ENCODE measurements at regions not wholly inside any gene's neighbourhood (a gene's known extent, or its start where the extent isn't known, plus 50 kb on each side); places are given as distances from the start of the nearest gene placed in this dataset.

- no peak for TF ChIP-seq CTCF (IDR thresholded peaks at IDR 0.05; ENCODE audit: borderline replicate concordance, insufficient read depth, low read depth, low read length)
- no peak overlapping the region for H3K4me3 ChIP-seq (ENCODE audit: low read depth, low read length)
Measured at GRCh38 chr6:8973395-8973794, 538.0 kb upstream of the SLC35B3 start.

- H3K4me3 ChIP-seq (ENCODE audit: low read depth, low read length): no peak overlapping the region
- no peak for TF ChIP-seq CTCF (IDR thresholded peaks at IDR 0.05; ENCODE audit: borderline replicate concordance, insufficient read depth, low read depth, low read length)
Measured at GRCh38 chr6:8969747-8970146, 534.4 kb upstream of the SLC35B3 start.

- no peak overlapping the region for H3K4me3 ChIP-seq (ENCODE audit: low read depth, low read length)
- TF ChIP-seq CTCF (IDR thresholded peaks at IDR 0.05; ENCODE audit: borderline replicate concordance, insufficient read depth, low read depth, low read length): no peak
Measured at GRCh38 chr6:8958894-8959511, 523.7 kb upstream of the SLC35B3 start.

- H3K4me3 ChIP-seq (ENCODE audit: low read depth, low read length): no peak overlapping the region
- no peak for TF ChIP-seq CTCF (IDR thresholded peaks at IDR 0.05; ENCODE audit: borderline replicate concordance, insufficient read depth, low read depth, low read length)
Measured at GRCh38 chr6:8953310-8953709, 518.0 kb upstream of the SLC35B3 start.

GRCh38 chr6:8948733-8949132 is 513.4 kb upstream of the SLC35B3 start:
- TF ChIP-seq CTCF (IDR thresholded peaks at IDR 0.05; ENCODE audit: borderline replicate concordance, insufficient read depth, low read depth, low read length): no peak

GRCh38 chr6:8947900-8948299 is 512.6 kb upstream of the SLC35B3 start:
- H3K4me3 ChIP-seq (ENCODE audit: low read depth, low read length): no peak overlapping the region
- TF ChIP-seq CTCF (IDR thresholded peaks at IDR 0.05; ENCODE audit: borderline replicate concordance, insufficient read depth, low read depth, low read length): no peak

More at GRCh38 chr6:8948733-8949132, 513.4 kb upstream of the SLC35B3 start:
- H3K4me3 ChIP-seq (ENCODE audit: low read depth, low read length): no peak overlapping the region

GRCh38 chr6:8944548-8944947 is 509.2 kb upstream of the SLC35B3 start:
- no peak for TF ChIP-seq CTCF (IDR thresholded peaks at IDR 0.05; ENCODE audit: borderline replicate concordance, insufficient read depth, low read depth, low read length)
- no peak overlapping the region for H3K4me3 ChIP-seq (ENCODE audit: low read depth, low read length)
